Liver (tissue), 8 donors: ENCODE measurements at regions not wholly inside any gene's neighbourhood (a gene's known extent, or its start where the extent isn't known, plus 50 kb on each side); places are given as distances from the start of the nearest gene placed in this dataset.

Experiments
- DNase-seq: peaks from one replicate; pipeline ENCODE4 v3.0.0-alpha.2; 2017; ENCODE audit warnings: low spot score
- H3K27ac ChIP-seq, 2 donors: one replicate each; pipeline ENCODE4 v1.7.0; 2013; ENCODE audit warnings: inconsistent platforms in 2 of 2, low read length in 2 of 2, control low read depth in 1 of 2, low read depth in 1 of 2, mild to moderate bottlenecking in 1 of 2
- H3K27me3 ChIP-seq, 4 donors: one replicate each; pipeline versions ENCODE4 v1.6.1 to v1.7.0; 2013; ENCODE audit warnings: low read length in 3 of 4, inconsistent platforms in 1 of 4, mild to moderate bottlenecking in 1 of 4, moderate library complexity in 1 of 4; ENCODE audit not compliant: control insufficient read depth in 4 of 4, insufficient read depth in 4 of 4
- H3K36me3 ChIP-seq, 4 donors: one replicate each; pipeline versions ENCODE4 v1.6.1 to v1.7.0; 2013; ENCODE audit warnings: low read length in 3 of 4, mild to moderate bottlenecking in 3 of 4, low read depth in 1 of 4, moderate library complexity in 1 of 4; ENCODE audit not compliant: control insufficient read depth in 4 of 4, insufficient read depth in 3 of 4
- H3K4me1 ChIP-seq, 4 donors: one replicate each; pipeline versions ENCODE4 v1.6.1 to v1.7.0; 2013; ENCODE audit warnings: low read length in 3 of 4, mild to moderate bottlenecking in 3 of 4, moderate library complexity in 1 of 4; ENCODE audit not compliant: control insufficient read depth in 4 of 4, insufficient read depth in 4 of 4
- H3K4me3 ChIP-seq, 3 donors: one replicate each; pipeline versions ENCODE4 v1.6.1 to v1.7.0; 2013; ENCODE audit warnings: low read length in 3 of 3, control low read depth in 1 of 3, low read depth in 1 of 3, mild to moderate bottlenecking in 1 of 3
- H3K9ac ChIP-seq, 2 donors: one replicate each; pipeline ENCODE4 v1.7.0; 2013; ENCODE audit warnings: low read length in 2 of 2, mild to moderate bottlenecking in 2 of 2, moderate library complexity in 2 of 2, control low read depth in 1 of 2, low read depth in 1 of 2
- H3K9me3 ChIP-seq, 4 donors: one replicate each; pipeline versions ENCODE4 v1.6.1 to v1.7.0; 2013; ENCODE audit warnings: low read length in 3 of 4; ENCODE audit not compliant: control insufficient read depth in 4 of 4
- ATF3 ChIP-seq: IDR thresholded peaks from 2 replicates; pipeline ENCODE4 v1.6.1; 2016; ENCODE audit warnings: antibody characterized with exemption
- CTCF ChIP-seq: fragments of 150-350 bp; IDR thresholded peaks from 2 replicates; pipeline ENCODE4 v1.5.1; 2017; ENCODE audit warnings: improper control_type of control experiment, low read depth, low read length; ENCODE audit not compliant: missing input control
- EGR1 ChIP-seq, 2 donors: IDR thresholded peaks; 2 replicates each; pipeline ENCODE4 v1.6.1; 2016 to 2018; ENCODE audit warnings: antibody characterized with exemption in 2 of 2, low read depth in 2 of 2
- FOXA1 ChIP-seq: IDR thresholded peaks from 2 replicates; pipeline ENCODE4 v1.6.1; 2016; ENCODE audit warnings: antibody characterized with exemption
- FOXA2 ChIP-seq: IDR thresholded peaks from 2 replicates; pipeline ENCODE4 v1.6.1; 2016; ENCODE audit warnings: antibody characterized with exemption
- GABPA ChIP-seq, 2 donors: IDR thresholded peaks in 1 of 2; conservative IDR thresholded peaks in 1 of 2; 2 replicates each; pipeline ENCODE4 v1.6.1; 2016; ENCODE audit warnings: antibody characterized with exemption in 2 of 2, mild to moderate bottlenecking in 1 of 2, moderate library complexity in 1 of 2
- HNF4A ChIP-seq, 2 donors: conservative IDR thresholded peaks; 2 replicates each; pipeline ENCODE4 v1.6.1; 2016; ENCODE audit warnings: antibody characterized with exemption in 2 of 2, mild to moderate bottlenecking in 2 of 2
- HNF4G ChIP-seq: IDR thresholded peaks from 2 replicates; pipeline ENCODE4 v1.6.1; 2016; ENCODE audit warnings: antibody characterized with exemption
- JUND ChIP-seq, 2 donors: IDR thresholded peaks; 2 replicates each; pipeline ENCODE4 v1.6.1; 2016; ENCODE audit warnings: antibody characterized with exemption in 2 of 2
- NR2F2 ChIP-seq: IDR thresholded peaks from 2 replicates; pipeline ENCODE4 v1.6.1; 2016; ENCODE audit warnings: antibody characterized with exemption
- RAD21 ChIP-seq, 2 donors: IDR thresholded peaks; 2 replicates each; pipeline ENCODE4 v1.6.1; 2016; ENCODE audit warnings: antibody characterized with exemption in 2 of 2, mild to moderate bottlenecking in 2 of 2
- RXRA ChIP-seq, 2 donors: IDR thresholded peaks; 2 replicates each; pipeline ENCODE4 v1.6.1; 2017 to 2018; ENCODE audit warnings: antibody characterized with exemption in 2 of 2, mild to moderate bottlenecking in 1 of 2
- SP1 ChIP-seq: IDR thresholded peaks from 2 replicates; pipeline ENCODE4 v1.6.1; 2018; ENCODE audit warnings: antibody characterized with exemption, mild to moderate bottlenecking
- TAF1 ChIP-seq: conservative IDR thresholded peaks from 2 replicates; pipeline ENCODE4 v1.6.1; 2016; ENCODE audit warnings: antibody characterized with exemption, mild to moderate bottlenecking
- YY1 ChIP-seq: IDR thresholded peaks from 2 replicates; pipeline ENCODE4 v1.6.1; 2016; ENCODE audit warnings: antibody characterized with exemption, mild to moderate bottlenecking
- WGBS: extraction: QIAGEN DNeasy Blood & Tissue Kit; methylation state at CpG from one replicate; pipeline ENCODE4 v1.1.7; 2013; 5-methylcytosine and 5-hydroxymethylcytosine counted together
- TF ChIP-seq, protein P1 (sequence below): IDR thresholded peaks from 2 replicates; pipeline ENCODE4 v1.6.1; 2016; ENCODE audit warnings: antibody characterized with exemption
- TF ChIP-seq, protein P2 (sequence below): IDR thresholded peaks from 2 replicates; pipeline ENCODE4 v1.6.1; 2016; ENCODE audit warnings: antibody characterized with exemption, mild to moderate bottlenecking
- TF ChIP-seq, protein P3 (sequence below): IDR thresholded peaks from 2 replicates; pipeline ENCODE4 v1.6.1; 2016; ENCODE audit warnings: antibody characterized with exemption
- donor health status: healthy.
- donor health status: healthy.
- donor health status: healthy.
- donor health status: healthy.
- donor health status: healthy.

GRCh38 chr6:126548300-126548699 lies 208.4 kb downstream of the CENPW start:
- TF ChIP-seq HNF4G (no peak), TAF1 (no peak), GABPA (IDR thresholded peaks at IDR 0.05 in 1 of 2, conservative IDR thresholded peaks at IDR 0.05 in 1 of 2) (no peak), FOXA1 (no peak), RXRA (IDR thresholded peaks at IDR 0.05) (no peak), SP1 (no peak), NR2F2 (no peak), ATF3 (no peak), FOXA2 (no peak), EGR1 (IDR thresholded peaks at IDR 0.05; ENCODE audit: low read depth in 2 of 2) (no peak), RAD21 (IDR thresholded peaks at IDR 0.05) (no peak), YY1 (no peak), JUND (IDR thresholded peaks at IDR 0.05) (no peak), CTCF (no peak), HNF4A (conservative IDR thresholded peaks at IDR 0.05) (no peak)
- TF ChIP-seq, protein P1, sequence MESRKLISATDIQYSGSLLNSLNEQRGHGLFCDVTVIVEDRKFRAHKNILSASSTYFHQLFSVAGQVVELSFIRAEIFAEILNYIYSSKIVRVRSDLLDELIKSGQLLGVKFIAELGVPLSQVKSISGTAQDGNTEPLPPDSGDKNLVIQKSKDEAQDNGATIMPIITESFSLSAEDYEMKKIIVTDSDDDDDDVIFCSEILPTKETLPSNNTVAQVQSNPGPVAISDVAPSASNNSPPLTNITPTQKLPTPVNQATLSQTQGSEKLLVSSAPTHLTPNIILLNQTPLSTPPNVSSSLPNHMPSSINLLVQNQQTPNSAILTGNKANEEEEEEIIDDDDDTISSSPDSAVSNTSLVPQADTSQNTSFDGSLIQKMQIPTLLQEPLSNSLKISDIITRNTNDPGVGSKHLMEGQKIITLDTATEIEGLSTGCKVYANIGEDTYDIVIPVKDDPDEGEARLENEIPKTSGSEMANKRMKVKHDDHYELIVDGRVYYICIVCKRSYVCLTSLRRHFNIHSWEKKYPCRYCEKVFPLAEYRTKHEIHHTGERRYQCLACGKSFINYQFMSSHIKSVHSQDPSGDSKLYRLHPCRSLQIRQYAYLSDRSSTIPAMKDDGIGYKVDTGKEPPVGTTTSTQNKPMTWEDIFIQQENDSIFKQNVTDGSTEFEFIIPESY: no peak
- TF ChIP-seq, protein P2, sequence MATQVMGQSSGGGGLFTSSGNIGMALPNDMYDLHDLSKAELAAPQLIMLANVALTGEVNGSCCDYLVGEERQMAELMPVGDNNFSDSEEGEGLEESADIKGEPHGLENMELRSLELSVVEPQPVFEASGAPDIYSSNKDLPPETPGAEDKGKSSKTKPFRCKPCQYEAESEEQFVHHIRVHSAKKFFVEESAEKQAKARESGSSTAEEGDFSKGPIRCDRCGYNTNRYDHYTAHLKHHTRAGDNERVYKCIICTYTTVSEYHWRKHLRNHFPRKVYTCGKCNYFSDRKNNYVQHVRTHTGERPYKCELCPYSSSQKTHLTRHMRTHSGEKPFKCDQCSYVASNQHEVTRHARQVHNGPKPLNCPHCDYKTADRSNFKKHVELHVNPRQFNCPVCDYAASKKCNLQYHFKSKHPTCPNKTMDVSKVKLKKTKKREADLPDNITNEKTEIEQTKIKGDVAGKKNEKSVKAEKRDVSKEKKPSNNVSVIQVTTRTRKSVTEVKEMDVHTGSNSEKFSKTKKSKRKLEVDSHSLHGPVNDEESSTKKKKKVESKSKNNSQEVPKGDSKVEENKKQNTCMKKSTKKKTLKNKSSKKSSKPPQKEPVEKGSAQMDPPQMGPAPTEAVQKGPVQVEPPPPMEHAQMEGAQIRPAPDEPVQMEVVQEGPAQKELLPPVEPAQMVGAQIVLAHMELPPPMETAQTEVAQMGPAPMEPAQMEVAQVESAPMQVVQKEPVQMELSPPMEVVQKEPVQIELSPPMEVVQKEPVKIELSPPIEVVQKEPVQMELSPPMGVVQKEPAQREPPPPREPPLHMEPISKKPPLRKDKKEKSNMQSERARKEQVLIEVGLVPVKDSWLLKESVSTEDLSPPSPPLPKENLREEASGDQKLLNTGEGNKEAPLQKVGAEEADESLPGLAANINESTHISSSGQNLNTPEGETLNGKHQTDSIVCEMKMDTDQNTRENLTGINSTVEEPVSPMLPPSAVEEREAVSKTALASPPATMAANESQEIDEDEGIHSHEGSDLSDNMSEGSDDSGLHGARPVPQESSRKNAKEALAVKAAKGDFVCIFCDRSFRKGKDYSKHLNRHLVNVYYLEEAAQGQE: no peak
- TF ChIP-seq, protein P3, sequence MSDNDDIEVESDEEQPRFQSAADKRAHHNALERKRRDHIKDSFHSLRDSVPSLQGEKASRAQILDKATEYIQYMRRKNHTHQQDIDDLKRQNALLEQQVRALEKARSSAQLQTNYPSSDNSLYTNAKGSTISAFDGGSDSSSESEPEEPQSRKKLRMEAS: no peak
- DNase-seq: no peak
- no peak overlapping the region for H3K9ac ChIP-seq
- H3K36me3 ChIP-seq: no peaks in the 10 kb centered on the region
- no peaks in the 10 kb centered on the region for H3K9me3 ChIP-seq
- no peaks in the 10 kb centered on the region for H3K27me3 ChIP-seq
- WGBS: 71% methylated on average over 2 of the region's 2 CpGs
- no peak overlapping the region for H3K27ac ChIP-seq
- no peaks in the 10 kb centered on the region for H3K4me1 ChIP-seq
- H3K4me3 ChIP-seq: no peak overlapping the region
